ENCODE measurements at regions not wholly inside any gene's neighbourhood (a gene's known extent, or its start where the extent isn't known, plus 50 kb on each side); places are given as distances from the start of the nearest gene placed in this dataset.

DNA sequence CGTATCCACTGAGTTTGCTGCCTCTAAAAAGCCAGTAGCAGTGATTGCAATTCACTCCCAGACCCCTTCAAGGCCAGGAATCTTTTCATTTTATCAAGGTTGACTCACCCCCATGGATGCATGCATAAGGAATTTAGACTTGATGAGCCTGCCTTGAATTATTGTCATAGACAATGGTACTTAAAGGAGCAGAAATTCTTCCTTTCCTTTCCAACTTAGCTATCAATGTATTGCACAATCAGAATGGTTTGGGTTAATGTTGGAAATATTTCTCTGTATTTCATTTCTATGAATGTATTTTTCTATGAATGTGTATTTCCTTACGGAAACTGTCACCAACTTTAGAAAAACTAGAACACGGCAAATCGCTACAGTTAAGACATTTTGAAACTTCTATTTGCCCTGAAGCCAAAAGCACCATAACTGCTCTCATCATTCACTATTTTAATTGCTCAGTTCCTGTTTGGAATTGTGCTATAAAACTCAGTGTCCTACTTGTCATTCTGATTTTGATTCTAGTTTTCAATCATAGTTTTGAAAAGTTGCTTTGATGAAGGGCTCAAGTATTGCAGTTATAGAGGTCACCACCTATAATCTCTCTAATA is 355.7 kb upstream of the AKR1E2 start:
- TF ChIP-seq EP300 (IDR thresholded peaks at IDR 0.05; ENCODE audit: low read depth) = no peak
- no peak for TF ChIP-seq CTCF (IDR thresholded peaks at IDR 0.05)
- TF ChIP-seq POLR2A (IDR thresholded peaks at IDR 0.05) = no peak
